Gastrocnemius medialis (tissue), 4 donors: ENCODE measurements at regions not wholly inside any gene's neighbourhood (a gene's known extent, or its start where the extent isn't known, plus 50 kb on each side); places are given as distances from the start of the nearest gene placed in this dataset.

Experiments used
- ATAC-seq, 2 donors: fragments of 150-250 bp; one replicate each; pipeline ENCODE4 v1.9.1; 2016
- DNase-seq, 2 donors: peaks; one replicate each; pipeline ENCODE4 v3.0.0-alpha.2; 2019
- H3K27ac ChIP-seq, 4 donors: fragments of 200-600 bp; sonication (generic); 1 replicate in 1 of 4; 2 replicates in 3 of 4; pipeline ENCODE4 v1.5.1; 2016 to 2018; ENCODE audit warnings: mild to moderate bottlenecking in 2 of 4, moderate library complexity in 1 of 4
- H3K27me3 ChIP-seq, 3 donors: fragments of 200-600 bp; sonication (generic) in 2 of 3; 1 replicate in 1 of 3; 2 replicates in 2 of 3; pipeline versions ENCODE4 v1.5.1 to v1.6.0; 2016 to 2019; ENCODE audit warnings: mild to moderate bottlenecking in 1 of 3, moderate library complexity in 1 of 3
- H3K36me3 ChIP-seq, 2 donors: fragments of 200-600 bp; sonication (generic) in 1 of 2; one replicate each; pipeline ENCODE4 v1.5.1; 2017 to 2018
- H3K4me1 ChIP-seq, 2 donors: fragments of 200-600 bp; sonication (generic) in 1 of 2; one replicate each; pipeline ENCODE4 v1.5.1; 2016 to 2017; ENCODE audit warnings: mild to moderate bottlenecking in 2 of 2
- H3K4me3 ChIP-seq, 4 donors: fragments of 200-600 bp; sonication (generic) in 3 of 4; 1 replicate in 1 of 4; 2 replicates in 3 of 4; pipeline ENCODE4 v1.5.1; 2016 to 2019; ENCODE audit warnings: mild to moderate bottlenecking in 2 of 4
- H3K9me3 ChIP-seq, 3 donors: fragments of 200-600 bp; sonication (generic) in 2 of 3; 1 replicate in 1 of 3; 2 replicates in 2 of 3; pipeline ENCODE4 v1.5.1; 2016 to 2019
- CTCF ChIP-seq, 5 experiments: fragments of 450-650 bp in 3 of 5; fragments of 200-600 bp in 2 of 5; sonication (generic) in 2 of 5; IDR thresholded peaks in 4 of 5; conservative IDR thresholded peaks in 1 of 5; 1 replicate in 4 of 5; 2 replicates in 1 of 5; pipeline ENCODE4 v1.5.1; 2016 to 2019; ENCODE audit warnings: antibody characterized with exemption in 5 of 5, mild to moderate bottlenecking in 3 of 5, moderate library complexity in 3 of 5
- POLR2A ChIP-seq, 2 donors: fragments of 450-650 bp; IDR thresholded peaks; one replicate each; pipeline ENCODE4 v1.6.1; 2017; ENCODE audit warnings: antibody characterized with exemption in 2 of 2, mild to moderate bottlenecking in 2 of 2, moderate library complexity in 2 of 2
- in situ Hi-C, 4 donors: fragments of 200-750 bp; cut with MboI; loops; one replicate each; pipeline versions ENCODE4 v1.15.0 to v1.8.0; 2017; ENCODE audit warnings: low sequenced_read_pairs in 4 of 4
- intact Hi-C: fragments of 100-400 bp; cut with DNase I; formaldehyde crosslinking; loops from one replicate; pipeline ENCODE4 v1.15.1; 2023; ENCODE audit warnings: low total_unique reads

- Histone ChIP-seq H3K4me3 (no peak overlapping the region), H3K36me3 (no peaks in the 10 kb centered on the region), H3K9me3 (no peaks in the 10 kb centered on the region), H3K4me1 (no peaks in the 10 kb centered on the region), H3K27me3 (no peaks in the 10 kb centered on the region), H3K27ac (no peak overlapping the region)
- intact Hi-C loops (no loop called here), in situ Hi-C loops (no loop called here)
- DNase-seq (no peak), ATAC-seq (no peak)
- TF ChIP-seq POLR2A (IDR thresholded peaks at IDR 0.05) (no peak), CTCF (IDR thresholded peaks at IDR 0.05 in 4 of 5, conservative IDR thresholded peaks at IDR 0.05 in 1 of 5) (no peak)
These were observed 202.4 kb downstream of the NEDD1 start for GRCh38 chr12:97109441-97109840.

DNA sequence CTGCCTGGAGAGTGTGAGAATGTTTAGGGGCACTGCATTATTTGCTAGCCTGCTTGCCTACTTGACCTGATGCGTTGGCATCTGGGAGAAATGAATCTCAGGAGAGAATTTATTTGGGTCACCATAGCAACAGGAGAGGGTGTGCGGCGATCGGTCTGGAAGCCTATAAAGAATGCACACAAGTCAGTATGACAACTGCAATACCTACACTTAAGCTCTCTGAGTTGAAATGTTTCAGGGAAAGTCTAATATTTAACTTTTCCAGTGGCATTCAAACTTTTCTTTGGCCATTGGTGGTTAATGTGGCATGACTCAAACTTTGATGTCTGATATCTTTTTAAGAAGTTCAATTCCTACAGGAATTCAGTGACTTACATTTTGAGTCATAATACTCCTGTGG, 205.1 kb downstream of the NEDD1 start:
- no peaks in the 10 kb centered on the region for H3K9me3 ChIP-seq
- intact Hi-C loops: no loop called here
- in situ Hi-C loops: no loop called here
- DNase-seq: no peak
- H3K4me1 ChIP-seq: no peaks in the 10 kb centered on the region
- TF ChIP-seq CTCF (IDR thresholded peaks at IDR 0.05 in 4 of 5, conservative IDR thresholded peaks at IDR 0.05 in 1 of 5) (no peak), POLR2A (IDR thresholded peaks at IDR 0.05) (no peak)
- no peak for ATAC-seq
- H3K27me3 ChIP-seq: no peaks in the 10 kb centered on the region
- no peak overlapping the region for H3K4me3 ChIP-seq
- no peaks in the 10 kb centered on the region for H3K36me3 ChIP-seq
- H3K27ac ChIP-seq: no peak overlapping the region

GRCh38 chr12:97118796-97119375, 211.8 kb downstream of the NEDD1 start:
- intact Hi-C loops: no loop called here
- Histone ChIP-seq H3K36me3 (no peaks in the 10 kb centered on the region), H3K4me1 (no peaks in the 10 kb centered on the region), H3K27ac (no peak overlapping the region), H3K27me3 (no peaks in the 10 kb centered on the region), H3K4me3 (no peak overlapping the region), H3K9me3 (no peaks in the 10 kb centered on the region)
- in situ Hi-C loops: no loop called here
- ATAC-seq (no peak), DNase-seq (no peak)
- no peak for TF ChIP-seq POLR2A (IDR thresholded peaks at IDR 0.05)
- no peak for TF ChIP-seq CTCF (IDR thresholded peaks at IDR 0.05 in 4 of 5, conservative IDR thresholded peaks at IDR 0.05 in 1 of 5)

DNA sequence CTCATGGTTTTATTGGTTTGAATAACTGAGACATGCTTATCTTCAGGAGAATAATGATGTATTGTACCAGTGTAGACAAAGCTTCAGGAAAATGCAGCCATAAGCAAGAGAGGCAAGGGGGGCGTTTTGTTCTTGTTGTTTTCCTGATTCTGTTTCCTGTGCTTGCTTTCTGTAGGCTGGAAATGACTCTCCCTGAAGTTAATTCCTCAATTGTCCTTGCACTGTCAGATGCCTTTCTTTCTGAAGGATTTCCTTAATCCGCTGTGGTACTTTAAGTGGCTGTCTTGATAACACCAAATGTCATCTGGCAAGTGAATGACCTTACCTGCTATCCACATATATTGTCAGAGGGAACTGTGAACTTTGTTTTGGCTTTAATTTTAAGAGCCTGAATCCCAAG, 220.0 kb downstream of the NEDD1 start:
- Histone ChIP-seq H3K36me3 (no peaks in the 10 kb centered on the region), H3K27ac (no peak overlapping the region), H3K27me3 (no peaks in the 10 kb centered on the region), H3K4me1 (no peaks in the 10 kb centered on the region), H3K9me3 (no peaks in the 10 kb centered on the region), H3K4me3 (no peak overlapping the region)
- in situ Hi-C loops (no loop called here), intact Hi-C loops (no loop called here)
- TF ChIP-seq CTCF (IDR thresholded peaks at IDR 0.05 in 4 of 5, conservative IDR thresholded peaks at IDR 0.05 in 1 of 5) (no peak), POLR2A (IDR thresholded peaks at IDR 0.05) (no peak)
- ATAC-seq: no peak
- DNase-seq: no peak
